ENCODE measurements at regions not wholly inside any gene's neighbourhood (a gene's known extent, or its start where the extent isn't known, plus 50 kb on each side); places are given as distances from the start of the nearest gene placed in this dataset.

DNA sequence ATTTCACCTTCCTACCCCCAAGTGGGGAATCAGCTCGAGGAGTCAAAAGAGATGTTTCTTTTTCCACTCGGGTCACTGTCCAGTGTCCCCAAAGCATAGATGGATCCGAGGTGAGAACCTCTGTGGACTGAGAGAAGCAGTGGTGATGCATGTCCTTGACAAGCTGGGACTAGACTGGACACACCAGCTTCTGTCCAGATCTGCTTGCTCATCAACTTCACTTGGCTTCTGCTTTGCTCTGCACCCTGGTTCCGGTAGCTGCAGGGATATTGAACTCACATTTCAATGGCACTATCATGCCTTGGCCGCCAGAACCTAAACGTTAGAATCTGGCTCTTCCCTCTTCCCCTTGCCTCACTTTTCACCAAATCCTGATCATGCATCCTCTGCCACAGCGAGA lies 50.3 kb upstream of the CXCL12 start:
- DNase-seq (ENCODE audit: low read depth) = no peak
- TF ChIP-seq, protein P1, sequence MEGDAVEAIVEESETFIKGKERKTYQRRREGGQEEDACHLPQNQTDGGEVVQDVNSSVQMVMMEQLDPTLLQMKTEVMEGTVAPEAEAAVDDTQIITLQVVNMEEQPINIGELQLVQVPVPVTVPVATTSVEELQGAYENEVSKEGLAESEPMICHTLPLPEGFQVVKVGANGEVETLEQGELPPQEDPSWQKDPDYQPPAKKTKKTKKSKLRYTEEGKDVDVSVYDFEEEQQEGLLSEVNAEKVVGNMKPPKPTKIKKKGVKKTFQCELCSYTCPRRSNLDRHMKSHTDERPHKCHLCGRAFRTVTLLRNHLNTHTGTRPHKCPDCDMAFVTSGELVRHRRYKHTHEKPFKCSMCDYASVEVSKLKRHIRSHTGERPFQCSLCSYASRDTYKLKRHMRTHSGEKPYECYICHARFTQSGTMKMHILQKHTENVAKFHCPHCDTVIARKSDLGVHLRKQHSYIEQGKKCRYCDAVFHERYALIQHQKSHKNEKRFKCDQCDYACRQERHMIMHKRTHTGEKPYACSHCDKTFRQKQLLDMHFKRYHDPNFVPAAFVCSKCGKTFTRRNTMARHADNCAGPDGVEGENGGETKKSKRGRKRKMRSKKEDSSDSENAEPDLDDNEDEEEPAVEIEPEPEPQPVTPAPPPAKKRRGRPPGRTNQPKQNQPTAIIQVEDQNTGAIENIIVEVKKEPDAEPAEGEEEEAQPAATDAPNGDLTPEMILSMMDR (conservative IDR thresholded peaks at IDR 0.05; ENCODE audit: low read depth, low read length) = no peak
- H3K4me3 ChIP-seq (ENCODE audit: low read depth, low read length) = no peak overlapping the region

DNA sequence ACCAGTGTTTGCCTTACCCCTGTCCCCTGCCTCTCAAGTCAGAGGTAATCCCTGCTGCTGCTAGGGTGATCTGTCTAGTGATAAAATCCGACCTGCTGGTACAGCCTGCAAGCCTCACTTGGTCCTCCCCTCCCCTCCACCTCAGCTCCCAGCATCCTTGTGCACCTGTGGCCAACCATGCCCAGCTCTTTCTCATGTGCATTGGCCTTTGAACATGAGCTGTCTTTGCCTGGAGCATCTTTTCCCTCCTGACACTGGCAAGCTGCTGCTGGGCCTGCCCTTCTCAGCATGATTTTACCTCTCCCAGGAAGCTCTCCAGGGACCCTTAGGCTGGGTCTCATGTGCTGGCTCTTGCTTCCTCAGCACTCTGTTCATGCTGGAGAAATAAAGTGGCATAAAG lies 51.3 kb upstream of the CXCL12 start:
- TF ChIP-seq, protein P1 (conservative IDR thresholded peaks at IDR 0.05; ENCODE audit: low read depth, low read length) = no peak
- H3K4me3 ChIP-seq (ENCODE audit: low read depth, low read length) = no peak overlapping the region
- no peak for DNase-seq (ENCODE audit: low read depth)

DNA sequence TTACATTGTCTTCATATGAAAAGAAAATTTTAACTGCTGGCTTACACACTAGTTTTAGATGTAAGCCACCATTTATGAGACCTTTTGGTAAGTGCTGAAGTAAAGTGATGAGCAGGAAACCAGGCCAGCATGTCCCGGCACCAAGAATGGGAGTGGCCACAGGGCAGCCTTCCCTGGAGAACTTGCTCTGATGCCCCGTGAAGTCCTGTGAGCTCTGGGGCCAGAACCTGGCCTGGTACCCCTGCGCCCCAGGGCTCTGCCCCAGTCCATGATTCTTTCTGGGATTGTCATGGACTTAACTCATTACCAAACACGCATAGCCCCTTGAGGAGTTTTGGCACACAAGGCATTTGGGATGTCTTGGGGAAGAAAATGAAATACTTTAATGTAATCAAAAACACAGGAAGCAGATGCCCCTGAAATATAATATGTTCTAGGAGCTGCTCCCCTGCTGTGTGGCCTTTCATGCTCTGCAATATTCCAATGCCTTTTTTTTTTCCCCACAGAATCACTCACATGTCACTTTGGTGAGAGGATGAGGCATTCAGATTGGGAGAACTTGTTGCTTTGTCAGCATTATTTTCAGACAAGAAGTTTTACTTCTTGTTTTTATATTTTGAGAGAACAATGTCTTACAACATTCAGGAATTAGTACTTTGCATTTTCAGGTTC lies 53.1 kb upstream of the CXCL12 start:
- H3K4me3 ChIP-seq (ENCODE audit: low read depth, low read length) = no peak overlapping the region
- TF ChIP-seq, protein P1 (conservative IDR thresholded peaks at IDR 0.05; ENCODE audit: low read depth, low read length) = no peak
- DNase-seq (ENCODE audit: low read depth) = no peak

GRCh38 chr10:44439239-44439957 lies 54.5 kb upstream of the CXCL12 start:
- TF ChIP-seq, protein P1 (conservative IDR thresholded peaks at IDR 0.05; ENCODE audit: low read depth, low read length) = no peak
- H3K4me3 ChIP-seq (ENCODE audit: low read depth, low read length) = no peak overlapping the region
- no peak for DNase-seq (ENCODE audit: low read depth)

GRCh38 chr10:44439958-44440244 lies 55.0 kb upstream of the CXCL12 start:
- no peak overlapping the region for H3K4me3 ChIP-seq (ENCODE audit: low read depth, low read length)
- TF ChIP-seq, protein P1 (conservative IDR thresholded peaks at IDR 0.05; ENCODE audit: low read depth, low read length) = no peak
- no peak for DNase-seq (ENCODE audit: low read depth)

- H3K4me3 ChIP-seq (ENCODE audit: low read depth, low read length) = no peak overlapping the region
- TF ChIP-seq, protein P1 (conservative IDR thresholded peaks at IDR 0.05; ENCODE audit: low read depth, low read length) = peak; percentile 21
- no peak for DNase-seq (ENCODE audit: low read depth)
Measured at GRCh38 chr10:44457259-44457658, 72.4 kb upstream of the CXCL12 start.
